ENCODE measurements at regions not wholly inside any gene's neighbourhood (a gene's known extent, or its start where the extent isn't known, plus 50 kb on each side); places are given as distances from the start of the nearest gene placed in this dataset.
A peak's percentile ranks its signal among the peaks of the same experiment; 100 is the strongest.

DNA sequence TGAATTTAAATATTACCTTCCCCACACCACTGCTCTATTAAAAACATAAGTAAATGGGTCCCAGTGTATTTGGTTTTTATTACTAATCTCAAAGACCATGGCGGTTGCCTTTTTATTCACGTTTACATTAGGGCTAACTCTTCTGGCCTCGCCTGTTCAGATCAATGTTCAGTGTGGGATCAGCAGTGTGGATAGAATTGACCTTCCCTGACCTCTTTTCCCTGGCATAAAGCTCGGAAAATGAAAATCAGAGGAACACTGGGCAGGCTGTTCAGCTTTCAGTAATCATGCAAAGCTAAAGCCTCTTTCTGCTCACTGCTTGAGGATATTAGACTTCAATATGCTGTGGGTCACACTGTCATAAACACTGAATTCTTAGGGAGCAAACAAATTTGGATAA, 422.6 kb upstream of the ONECUT1 start:
- no peaks in the 10 kb centered on the region for H3K9me3 ChIP-seq (ENCODE audit: control insufficient read depth in 1 of 2, low read length in 2 of 2)
- no peak for DNase-seq
- CTCF ChIA-PET (ENCODE audit: partially characterized antibody), result no interaction called here
- H3K27me3 ChIP-seq (ENCODE audit: insufficient read depth, low read length), result no peaks in the 10 kb centered on the region
- no peaks in the 10 kb centered on the region for H3K36me3 ChIP-seq (ENCODE audit: insufficient read depth, low read length)
- Mint-ChIP-seq H3K4me1 (no peaks in the 10 kb centered on the region), H3K9me3 (no peaks in the 10 kb centered on the region), H3K27me3 (peaks cover 0 to 3% of the 10 kb centered on the region in 2 donors), H3K36me3 (no peaks in the 10 kb centered on the region), H3K4me3 (no peak overlapping the region), H3K27ac (no peak overlapping the region)
- no peak overlapping the region for H3K27ac ChIP-seq (ENCODE audit: low read depth, low read length)
- POLR2A ChIA-PET (ENCODE audit: partially characterized antibody), result no interaction called here
- H3K4me3 ChIP-seq (ENCODE audit: low read length in 2 of 2), result no peak overlapping the region
- intact Hi-C loops (cut with micrococcal nuclease), result no loop called here
- H3K4me1 ChIP-seq (ENCODE audit: insufficient read depth, low read length), result no peaks in the 10 kb centered on the region

- Mint-ChIP-seq H3K9me3 (peaks cover 0 to 4% (median 0%) of the 10 kb centered on the region in 8 donors), H3K27ac (no peak overlapping the region), H3K4me1 (no peaks in the 10 kb centered on the region), H3K4me3 (no peak overlapping the region), H3K27me3 (peaks cover 1% of the 10 kb centered on the region in 2 donors), H3K36me3 (no peaks in the 10 kb centered on the region)
- H3K27ac ChIP-seq (ENCODE audit: low read depth, low read length), result no peak overlapping the region
- H3K4me1 ChIP-seq (ENCODE audit: insufficient read depth, low read length), result no peaks in the 10 kb centered on the region
- no peaks in the 10 kb centered on the region for H3K27me3 ChIP-seq (ENCODE audit: insufficient read depth, low read length)
- ChIA-PET POLR2A (ENCODE audit: partially characterized antibody) (no interaction called here), CTCF (ENCODE audit: partially characterized antibody) (no interaction called here)
- DNase-seq, result no peak
- H3K9me3 ChIP-seq (ENCODE audit: control insufficient read depth in 1 of 2, low read length in 2 of 2), result no peaks in the 10 kb centered on the region
- H3K4me3 ChIP-seq (ENCODE audit: low read length in 2 of 2), result no peak overlapping the region
- intact Hi-C loops (cut with micrococcal nuclease), result no loop called here
- no peaks in the 10 kb centered on the region for H3K36me3 ChIP-seq (ENCODE audit: insufficient read depth, low read length)
Measured at GRCh38 chr15:53210653-53211052, 420.5 kb upstream of the ONECUT1 start.

- Mint-ChIP-seq H3K9me3 (peaks cover 0 to 4% (median 1%) of the 10 kb centered on the region in 8 donors), H3K27ac (no peak overlapping the region), H3K4me1 (no peaks in the 10 kb centered on the region), H3K4me3 (no peak overlapping the region), H3K36me3 (no peaks in the 10 kb centered on the region), H3K27me3 (peaks cover 1 to 2% of the 10 kb centered on the region in 2 donors)
- Histone ChIP-seq H3K4me1 (ENCODE audit: insufficient read depth, low read length) (no peaks in the 10 kb centered on the region), H3K4me3 (ENCODE audit: low read length in 2 of 2) (no peak overlapping the region), H3K27ac (ENCODE audit: low read depth, low read length) (no peak overlapping the region), H3K27me3 (ENCODE audit: insufficient read depth, low read length) (no peaks in the 10 kb centered on the region), H3K9me3 (ENCODE audit: control insufficient read depth in 1 of 2, low read length in 2 of 2) (no peaks in the 10 kb centered on the region), H3K36me3 (ENCODE audit: insufficient read depth, low read length) (no peaks in the 10 kb centered on the region)
- no peak for DNase-seq
- ChIA-PET CTCF (ENCODE audit: partially characterized antibody) (no interaction called here), POLR2A (ENCODE audit: partially characterized antibody) (no interaction called here)
- intact Hi-C loops (cut with micrococcal nuclease), result no loop called here
Measured at GRCh38 chr15:53209396-53210042, 419.4 kb upstream of the ONECUT1 start.

- intact Hi-C loops (cut with micrococcal nuclease), result no loop called here
- Histone ChIP-seq H3K36me3 (ENCODE audit: insufficient read depth, low read length) (no peaks in the 10 kb centered on the region), H3K4me1 (ENCODE audit: insufficient read depth, low read length) (no peaks in the 10 kb centered on the region), H3K9me3 (ENCODE audit: control insufficient read depth in 1 of 2, low read length in 2 of 2) (no peaks in the 10 kb centered on the region), H3K4me3 (ENCODE audit: low read length in 2 of 2) (no peak overlapping the region), H3K27ac (ENCODE audit: low read depth, low read length) (no peak overlapping the region), H3K27me3 (ENCODE audit: insufficient read depth, low read length) (no peaks in the 10 kb centered on the region)
- no peak overlapping the region for H3K4me3 Mint-ChIP-seq
- ChIA-PET POLR2A (ENCODE audit: partially characterized antibody) (no interaction called here), CTCF (ENCODE audit: partially characterized antibody) (no interaction called here)
- H3K27ac Mint-ChIP-seq, result no peak overlapping the region
- H3K9me3 Mint-ChIP-seq, result peaks cover 0 to 8% (median 1%) of the 10 kb centered on the region in 8 donors
- no peaks in the 10 kb centered on the region for H3K36me3 Mint-ChIP-seq
- DNase-seq, result no peak
- no peaks in the 10 kb centered on the region for H3K4me1 Mint-ChIP-seq
- peaks cover 2 to 4% of the 10 kb centered on the region in 2 donors for H3K27me3 Mint-ChIP-seq
Measured at GRCh38 chr15:53208751-53209150, 418.6 kb upstream of the ONECUT1 start.

- H3K27me3 Mint-ChIP-seq, result peaks cover 2 to 7% of the 10 kb centered on the region in 2 donors
- no peak overlapping the region for H3K4me3 Mint-ChIP-seq
- Histone ChIP-seq H3K36me3 (ENCODE audit: insufficient read depth, low read length) (no peaks in the 10 kb centered on the region), H3K4me1 (ENCODE audit: insufficient read depth, low read length) (no peaks in the 10 kb centered on the region), H3K9me3 (ENCODE audit: control insufficient read depth in 1 of 2, low read length in 2 of 2) (no peaks in the 10 kb centered on the region), H3K27ac (ENCODE audit: low read depth, low read length) (no peak overlapping the region), H3K27me3 (ENCODE audit: insufficient read depth, low read length) (no peaks in the 10 kb centered on the region), H3K4me3 (ENCODE audit: low read length in 2 of 2) (no peak overlapping the region)
- intact Hi-C loops (cut with micrococcal nuclease), result no loop called here
- POLR2A ChIA-PET (ENCODE audit: partially characterized antibody), result no interaction called here
- H3K27ac Mint-ChIP-seq, result no peak overlapping the region
- H3K4me1 Mint-ChIP-seq, result no peaks in the 10 kb centered on the region
- H3K9me3 Mint-ChIP-seq, result peaks cover 0 to 8% (median 1%) of the 10 kb centered on the region in 8 donors
- no peaks in the 10 kb centered on the region for H3K36me3 Mint-ChIP-seq
- CTCF ChIA-PET (ENCODE audit: partially characterized antibody), result no interaction called here
- DNase-seq, result no peak
Measured at GRCh38 chr15:53203454-53203853, 413.3 kb upstream of the ONECUT1 start.

DNA sequence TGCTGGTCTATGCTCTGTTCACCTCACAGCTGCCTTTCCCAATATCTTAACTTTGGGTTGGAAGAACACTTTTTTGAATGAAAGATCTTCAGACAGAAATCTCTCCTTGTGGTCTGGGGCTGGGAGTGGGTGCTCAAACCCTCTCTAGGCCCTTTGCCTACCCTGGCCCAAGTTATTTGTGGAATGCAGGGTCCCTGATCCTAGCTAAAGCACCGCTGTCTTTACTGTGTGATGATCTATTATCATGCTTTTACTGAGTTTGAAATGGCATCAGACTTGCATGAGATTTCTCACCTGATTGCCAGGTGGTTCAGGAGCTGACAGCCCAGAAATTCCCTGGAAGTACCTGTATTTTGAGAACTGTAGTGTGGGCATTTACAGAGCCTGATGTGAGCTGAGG, 412.7 kb upstream of the ONECUT1 start:
- Histone ChIP-seq H3K4me1 (ENCODE audit: insufficient read depth, low read length) (no peaks in the 10 kb centered on the region), H3K36me3 (ENCODE audit: insufficient read depth, low read length) (no peaks in the 10 kb centered on the region), H3K9me3 (ENCODE audit: control insufficient read depth in 1 of 2, low read length in 2 of 2) (no peaks in the 10 kb centered on the region), H3K27me3 (ENCODE audit: insufficient read depth, low read length) (no peaks in the 10 kb centered on the region), H3K4me3 (ENCODE audit: low read length in 2 of 2) (no peak overlapping the region), H3K27ac (ENCODE audit: low read depth, low read length) (no peak overlapping the region)
- H3K36me3 Mint-ChIP-seq, result no peaks in the 10 kb centered on the region
- ChIA-PET POLR2A (ENCODE audit: partially characterized antibody) (no interaction called here), CTCF (ENCODE audit: partially characterized antibody) (no interaction called here)
- DNase-seq, result no peak
- H3K4me3 Mint-ChIP-seq, result no peak overlapping the region
- peaks cover 2 to 9% of the 10 kb centered on the region in 2 donors for H3K27me3 Mint-ChIP-seq
- H3K9me3 Mint-ChIP-seq, result peaks cover 0 to 8% (median 1%) of the 10 kb centered on the region in 8 donors
- no peaks in the 10 kb centered on the region for H3K4me1 Mint-ChIP-seq
- H3K27ac Mint-ChIP-seq, result no peak overlapping the region
- intact Hi-C loops (cut with micrococcal nuclease), result no loop called here

DNA sequence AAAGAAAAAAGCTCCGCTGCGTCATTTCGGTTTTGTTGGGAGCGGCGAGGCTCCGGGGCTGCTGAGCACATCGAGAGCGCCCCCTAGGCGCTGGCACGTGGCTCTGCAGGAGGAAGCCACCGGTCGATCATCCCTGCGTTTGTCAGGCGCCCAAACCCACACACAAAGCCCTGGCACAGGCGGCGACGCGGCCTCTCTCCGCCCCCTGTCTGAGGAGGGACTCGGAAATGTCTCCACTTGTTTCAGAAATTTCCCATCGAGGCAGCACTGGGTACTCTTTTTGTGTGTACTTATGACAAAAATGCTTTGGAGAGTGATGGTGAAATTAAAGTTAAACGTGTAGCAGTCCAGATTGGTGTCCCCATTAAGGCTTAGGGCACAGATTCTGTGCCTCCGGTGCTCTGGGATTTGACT, 407.3 kb upstream of the ONECUT1 start:
- no peaks in the 10 kb centered on the region for H3K36me3 ChIP-seq (ENCODE audit: insufficient read depth, low read length)

More for the DNA sequence above, 407.3 kb upstream of the ONECUT1 start:
- Mint-ChIP-seq H3K36me3 (no peaks in the 10 kb centered on the region), H3K27ac (no peak overlapping the region), H3K4me1 (peaks cover 0 to 6% (median 2%) of the 10 kb centered on the region in 4 donors), H3K4me3 (no peak overlapping the region), H3K9me3 (peaks cover 0 to 5% (median 0%) of the 10 kb centered on the region in 8 donors), H3K27me3 (peaks cover 0 to 10% of the 10 kb centered on the region in 2 donors)
- ChIA-PET CTCF (ENCODE audit: partially characterized antibody) (no interaction called here), POLR2A (ENCODE audit: partially characterized antibody) (no interaction called here)
- Histone ChIP-seq H3K27ac (ENCODE audit: low read depth, low read length) (no peak overlapping the region), H3K9me3 (ENCODE audit: control insufficient read depth in 1 of 2, low read length in 2 of 2) (no peaks in the 10 kb centered on the region), H3K27me3 (ENCODE audit: insufficient read depth, low read length) (no peaks in the 10 kb centered on the region), H3K4me3 (ENCODE audit: low read length in 2 of 2) (no peak overlapping the region), H3K4me1 (ENCODE audit: insufficient read depth, low read length) (no peaks in the 10 kb centered on the region)
- peak in 1 of 5 donors; percentile 2 for DNase-seq
- intact Hi-C loops (cut with micrococcal nuclease), result loop anchor here (5.0 kb wide), 1 partner anchor 415 kb away; no protein-coding TSS in a partner anchor

Data from CD4-positive, alpha-beta memory T cell (primary cell).